Brain microvascular endothelial cell (primary cell): ENCODE measurements at regions not wholly inside any gene's neighbourhood (a gene's known extent, or its start where the extent isn't known, plus 50 kb on each side); places are given as distances from the start of the nearest gene placed in this dataset.

Experiments used
- DNase-seq: peaks from one replicate; pipeline ENCODE4 v3.0.0-alpha.2; 2020
- H3K27ac ChIP-seq: fragments of 250-450 bp; sonication (Bioruptor Pico); 2 replicates; pipeline ENCODE4 v1.5.1; 2020; ENCODE audit warnings: mild to moderate bottlenecking, moderate library complexity
- H3K27me3 ChIP-seq: fragments of 250-450 bp; sonication (Bioruptor Pico); replicated peaks from 2 replicates; pipeline ENCODE4 v1.5.1; 2020; ENCODE audit warnings: mild to moderate bottlenecking
- H3K36me3 ChIP-seq: fragments of 250-450 bp; sonication (Bioruptor Pico); replicated peaks from 2 replicates; pipeline ENCODE4 v1.5.1; 2020; ENCODE audit warnings: mild to moderate bottlenecking
- H3K4me3 ChIP-seq: 2 replicates; pipeline ENCODE4 v1.5.1; 2011; ENCODE audit warnings: low read depth, mild to moderate bottlenecking, control low read depth, low read length, moderate library complexity
- in situ Hi-C: cut with HindIII; loops from 2 replicates; pipeline ENCODE4 v1.10.0; 2017; ENCODE audit warnings: low sequenced_read_pairs, low pct_ligation_motif_present
- TF ChIP-seq, protein P1 (sequence below): IDR thresholded peaks from 2 replicates; pipeline ENCODE4 v1.5.1; 2011; ENCODE audit warnings: low read depth, mild to moderate bottlenecking, moderate library complexity, low read length, control low read depth, inconsistent platforms; ENCODE audit errors: missing control alignments

DNA sequence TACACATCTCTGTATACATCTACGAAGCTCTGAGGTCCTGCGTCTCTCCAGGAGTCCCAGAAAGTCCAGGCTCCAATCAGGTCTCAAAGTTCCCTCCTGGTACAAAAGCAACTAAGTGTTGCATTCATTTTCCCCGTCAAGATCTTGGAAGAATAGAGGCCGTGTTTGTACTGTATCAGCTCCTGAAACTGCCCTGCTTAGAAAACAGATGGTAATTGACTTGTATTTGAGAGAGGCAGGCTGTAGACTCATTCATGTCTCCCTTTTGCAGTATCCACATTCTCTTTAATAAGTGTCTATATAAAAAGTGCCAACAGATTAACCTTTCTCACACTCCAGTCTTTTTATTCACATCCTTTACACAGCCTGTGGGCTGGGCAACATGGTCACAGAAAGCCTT is 91.7 kb downstream of the HPGD start:
- in situ Hi-C loops: no loop called here
- Histone ChIP-seq H3K4me3 (no peak overlapping the region), H3K27me3 (no peaks in the 10 kb centered on the region), H3K27ac (no peak overlapping the region), H3K36me3 (no peaks in the 10 kb centered on the region)
- TF ChIP-seq, protein P1, sequence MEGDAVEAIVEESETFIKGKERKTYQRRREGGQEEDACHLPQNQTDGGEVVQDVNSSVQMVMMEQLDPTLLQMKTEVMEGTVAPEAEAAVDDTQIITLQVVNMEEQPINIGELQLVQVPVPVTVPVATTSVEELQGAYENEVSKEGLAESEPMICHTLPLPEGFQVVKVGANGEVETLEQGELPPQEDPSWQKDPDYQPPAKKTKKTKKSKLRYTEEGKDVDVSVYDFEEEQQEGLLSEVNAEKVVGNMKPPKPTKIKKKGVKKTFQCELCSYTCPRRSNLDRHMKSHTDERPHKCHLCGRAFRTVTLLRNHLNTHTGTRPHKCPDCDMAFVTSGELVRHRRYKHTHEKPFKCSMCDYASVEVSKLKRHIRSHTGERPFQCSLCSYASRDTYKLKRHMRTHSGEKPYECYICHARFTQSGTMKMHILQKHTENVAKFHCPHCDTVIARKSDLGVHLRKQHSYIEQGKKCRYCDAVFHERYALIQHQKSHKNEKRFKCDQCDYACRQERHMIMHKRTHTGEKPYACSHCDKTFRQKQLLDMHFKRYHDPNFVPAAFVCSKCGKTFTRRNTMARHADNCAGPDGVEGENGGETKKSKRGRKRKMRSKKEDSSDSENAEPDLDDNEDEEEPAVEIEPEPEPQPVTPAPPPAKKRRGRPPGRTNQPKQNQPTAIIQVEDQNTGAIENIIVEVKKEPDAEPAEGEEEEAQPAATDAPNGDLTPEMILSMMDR: no peak
- no peak for DNase-seq

GRCh38 chr4:174429701-174430410 is 92.4 kb downstream of the HPGD start:
- in situ Hi-C loops: no loop called here
- Histone ChIP-seq H3K27ac (no peak overlapping the region), H3K36me3 (no peaks in the 10 kb centered on the region), H3K4me3 (no peak overlapping the region), H3K27me3 (no peaks in the 10 kb centered on the region)
- DNase-seq: no peak
- TF ChIP-seq, protein P1: no peak

DNA sequence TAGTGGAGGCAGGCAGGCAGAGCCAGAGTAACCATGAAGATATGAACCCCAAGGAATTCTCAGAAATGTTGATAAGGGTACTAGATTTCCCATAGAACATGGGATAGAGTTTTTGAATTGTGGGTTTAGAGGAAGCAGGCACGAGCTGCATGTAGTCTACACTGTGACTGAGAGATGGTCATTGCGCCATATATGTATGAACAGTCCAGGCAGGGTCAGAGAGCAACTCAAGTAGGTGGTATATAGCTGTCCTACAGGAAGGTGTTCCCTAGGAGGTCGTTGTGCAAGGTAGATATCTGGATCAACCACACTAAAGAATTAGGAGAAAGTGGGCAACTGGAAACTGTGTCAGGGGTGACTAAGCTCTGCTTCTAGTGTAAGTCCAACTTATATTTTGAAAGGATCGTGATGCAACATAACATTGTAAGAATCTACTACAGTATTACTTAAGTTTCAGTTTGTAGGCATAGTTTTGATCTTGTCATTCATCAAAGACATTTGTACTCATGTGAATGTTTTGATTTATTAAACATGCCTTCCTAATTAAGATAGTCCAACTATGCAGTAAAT is 94.6 kb downstream of the HPGD start:
- Histone ChIP-seq H3K27ac (no peak overlapping the region), H3K4me3 (no peak overlapping the region), H3K27me3 (no peaks in the 10 kb centered on the region), H3K36me3 (no peaks in the 10 kb centered on the region)
- DNase-seq: no peak
- TF ChIP-seq, protein P1: no peak
- in situ Hi-C loops: no loop called here

DNA sequence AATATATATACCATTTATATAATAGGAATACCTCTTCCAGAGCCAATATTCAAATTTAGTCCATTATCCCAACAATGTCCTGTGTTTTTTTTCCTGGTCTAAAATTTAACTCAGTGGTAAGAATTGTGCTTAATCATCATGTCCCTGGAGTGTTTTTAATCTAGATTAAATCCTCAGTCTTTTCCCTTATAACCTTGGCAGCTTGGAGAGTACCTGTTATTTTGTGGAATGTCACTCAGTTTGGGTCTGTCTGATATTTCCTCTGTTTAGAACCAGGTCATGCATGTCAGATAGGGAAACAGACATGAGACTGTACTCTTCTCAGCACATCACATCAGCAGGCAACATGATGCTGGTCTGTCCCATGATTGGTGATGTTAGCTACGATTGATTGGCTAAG is 96.6 kb downstream of the HPGD start:
- H3K36me3 ChIP-seq: no peaks in the 10 kb centered on the region
- no peak overlapping the region for H3K27ac ChIP-seq
- H3K27me3 ChIP-seq: no peaks in the 10 kb centered on the region
- H3K4me3 ChIP-seq: no peak overlapping the region
- in situ Hi-C loops: no loop called here
- no peak for DNase-seq
- TF ChIP-seq, protein P1: no peak

GRCh38 chr4:174423257-174423944 is 98.9 kb downstream of the HPGD start:
- Histone ChIP-seq H3K27ac (no peak overlapping the region), H3K36me3 (no peaks in the 10 kb centered on the region), H3K27me3 (no peaks in the 10 kb centered on the region), H3K4me3 (no peak overlapping the region)
- TF ChIP-seq, protein P1: no peak
- DNase-seq: peak; percentile 89
- in situ Hi-C loops: no loop called here
